Spinal cord (tissue), 9 donors: ENCODE measurements at regions not wholly inside any gene's neighbourhood (a gene's known extent, or its start where the extent isn't known, plus 50 kb on each side); places are given as distances from the start of the nearest gene placed in this dataset.

ENCODE experiments used
- DNase-seq, 6 donors: peaks; one replicate each; pipeline versions ENCODE4 v3.0.0 to v3.0.0-alpha.2; 2013 to 2015; ENCODE audit warnings: low spot score in 6 of 6, low read depth in 4 of 6
- H3K27ac ChIP-seq: one replicate; pipeline ENCODE4 v1.5.1; 2013; ENCODE audit warnings: low read depth, low read length, control low read depth
- H3K27me3 ChIP-seq: one replicate; pipeline ENCODE4 v1.6.1; 2013; ENCODE audit warnings: low read length; ENCODE audit not compliant: control insufficient read depth, insufficient read depth
- H3K36me3 ChIP-seq: one replicate; pipeline ENCODE4 v1.6.1; 2013; ENCODE audit warnings: low read length; ENCODE audit not compliant: control insufficient read depth, insufficient read depth
- H3K4me1 ChIP-seq: one replicate; pipeline ENCODE4 v1.6.1; 2013; ENCODE audit warnings: low read length; ENCODE audit not compliant: control insufficient read depth, insufficient read depth
- H3K4me3 ChIP-seq: one replicate; pipeline ENCODE4 v1.5.1; 2013; ENCODE audit warnings: low read depth, low read length, control low read depth
- H3K9me3 ChIP-seq: one replicate; pipeline ENCODE4 v1.6.1; 2013; ENCODE audit warnings: low read length; ENCODE audit not compliant: control insufficient read depth, insufficient read depth
- WGBS: methylation state at CpG from one replicate; pipeline ENCODE4 v1.1.5; 2013; ENCODE audit warnings: missing lambda C conversion rate; ENCODE audit not compliant: insufficient coverage; 5-methylcytosine and 5-hydroxymethylcytosine counted together
- donor health status: healthy.

DNA sequence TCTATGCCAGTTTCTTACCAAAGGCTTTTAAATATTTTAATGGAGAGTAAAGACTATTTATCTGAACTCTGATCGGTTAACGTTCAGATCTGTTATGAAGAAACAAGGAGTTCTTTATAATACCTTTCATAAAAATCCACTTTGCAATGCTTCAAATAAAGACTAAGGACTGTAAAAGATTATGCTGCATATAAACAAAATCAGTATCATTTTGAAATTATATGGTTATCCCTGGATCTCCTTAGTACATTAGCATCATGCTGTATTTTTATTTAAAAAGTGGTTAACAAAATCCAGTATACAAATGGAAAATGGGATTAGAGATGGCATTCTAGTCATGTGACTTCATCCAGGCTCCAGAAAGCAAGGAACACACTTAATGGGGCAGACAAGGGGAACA is 386.8 kb downstream of the LMO4 start:
- Histone ChIP-seq H3K4me3 (no peak overlapping the region), H3K27me3 (no peaks in the 10 kb centered on the region), H3K4me1 (no peaks in the 10 kb centered on the region), H3K36me3 (no peaks in the 10 kb centered on the region), H3K27ac (no peak overlapping the region), H3K9me3 (no peaks in the 10 kb centered on the region)
- DNase-seq = no peak
- no CpG with 5 or more reads among the region's 2 CpGs for WGBS

DNA sequence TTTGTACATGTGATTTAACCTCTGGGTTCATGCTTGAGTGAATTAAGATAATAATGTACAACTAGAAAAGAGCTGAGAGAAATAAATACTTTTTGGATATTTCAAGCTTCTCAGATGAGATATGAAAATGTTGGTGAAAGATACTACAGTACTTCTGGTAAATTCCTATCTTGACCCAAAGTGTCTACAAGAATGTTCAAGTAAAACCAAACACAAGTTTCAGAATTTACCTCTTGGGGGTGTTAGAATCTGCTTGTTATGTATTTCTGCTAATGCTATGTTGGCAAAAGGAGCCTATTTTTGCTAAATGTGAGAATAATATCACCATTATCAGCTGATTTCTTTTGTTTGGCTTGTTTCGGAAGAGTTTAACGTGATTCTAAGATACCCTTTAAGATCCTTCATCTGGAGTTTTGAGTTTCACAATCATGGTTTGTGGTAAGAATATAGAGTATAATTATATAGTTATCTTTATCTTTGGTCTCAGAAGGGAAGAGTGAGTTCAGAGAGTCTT is 388.5 kb downstream of the LMO4 start:
- WGBS = no CpG with 5 or more reads among the region's 2 CpGs
- H3K27ac ChIP-seq = no peak overlapping the region
- no peak for DNase-seq
- H3K9me3 ChIP-seq = no peaks in the 10 kb centered on the region
- H3K27me3 ChIP-seq = no peaks in the 10 kb centered on the region
- H3K36me3 ChIP-seq = no peaks in the 10 kb centered on the region
- H3K4me1 ChIP-seq = no peaks in the 10 kb centered on the region
- H3K4me3 ChIP-seq = no peak overlapping the region

- no peak for DNase-seq
- Histone ChIP-seq H3K27me3 (no peaks in the 10 kb centered on the region), H3K4me3 (no peak overlapping the region), H3K36me3 (no peaks in the 10 kb centered on the region), H3K4me1 (no peaks in the 10 kb centered on the region), H3K9me3 (no peaks in the 10 kb centered on the region), H3K27ac (no peak overlapping the region)
- no CpG with 5 or more reads among the region's 1 CpG for WGBS
Measured at GRCh38 chr1:87718241-87718950, 389.7 kb downstream of the LMO4 start.

DNA sequence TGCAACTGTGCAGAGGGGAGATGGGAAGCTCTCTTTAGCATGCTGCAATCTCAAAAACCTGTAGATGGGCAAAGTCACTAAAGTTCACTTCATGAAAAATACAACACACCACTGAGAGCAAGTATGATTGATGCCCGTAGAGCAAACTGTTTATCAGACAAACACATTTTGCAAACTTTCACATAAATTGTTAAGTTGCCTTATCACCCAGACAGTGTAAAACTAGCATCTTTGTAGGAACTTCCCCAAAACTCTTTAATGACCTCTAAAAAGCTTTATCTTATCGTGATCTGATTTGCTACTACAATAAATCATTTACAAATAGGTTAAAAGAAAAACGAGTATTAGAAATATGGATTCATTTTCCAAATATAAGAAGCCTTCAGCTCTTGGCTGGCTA is 391.0 kb downstream of the LMO4 start:
- H3K9me3 ChIP-seq = no peaks in the 10 kb centered on the region
- no peaks in the 10 kb centered on the region for H3K4me1 ChIP-seq
- H3K4me3 ChIP-seq = no peak overlapping the region
- no peaks in the 10 kb centered on the region for H3K27me3 ChIP-seq
- 83% methylated on average over 1 of the region's 3 CpGs for WGBS
- no peaks in the 10 kb centered on the region for H3K36me3 ChIP-seq
- no peak overlapping the region for H3K27ac ChIP-seq
- DNase-seq = no peak

GRCh38 chr1:87720561-87720960 is 391.9 kb downstream of the LMO4 start:
- Histone ChIP-seq H3K4me1 (no peaks in the 10 kb centered on the region), H3K27ac (no peak overlapping the region), H3K4me3 (no peak overlapping the region), H3K36me3 (no peaks in the 10 kb centered on the region), H3K27me3 (no peaks in the 10 kb centered on the region), H3K9me3 (no peaks in the 10 kb centered on the region)
- 63% methylated on average over 1 of the region's 2 CpGs for WGBS
- no peak for DNase-seq

DNA sequence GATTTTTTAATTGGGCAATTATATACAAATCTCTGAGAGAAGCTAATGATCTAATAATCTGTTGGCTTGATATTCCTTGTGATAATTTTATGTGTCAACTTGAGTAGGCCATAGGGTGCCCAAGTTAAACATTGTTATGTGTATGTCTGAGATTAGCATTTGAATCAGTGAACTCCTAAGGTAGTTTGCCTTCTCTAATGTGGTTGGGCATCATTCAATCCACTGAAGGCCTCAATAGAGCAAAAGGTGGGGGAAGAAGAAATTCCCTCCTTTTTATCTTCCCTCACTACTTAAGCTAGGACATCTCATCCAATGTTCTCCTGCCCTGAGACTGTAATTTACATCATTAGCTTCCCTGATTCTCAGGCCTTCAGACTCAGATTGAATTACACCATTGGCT is 394.5 kb downstream of the LMO4 start:
- Histone ChIP-seq H3K36me3 (no peaks in the 10 kb centered on the region), H3K4me1 (no peaks in the 10 kb centered on the region), H3K4me3 (no peak overlapping the region), H3K27ac (no peak overlapping the region), H3K9me3 (no peaks in the 10 kb centered on the region), H3K27me3 (no peaks in the 10 kb centered on the region)
- no peak for DNase-seq

DNA sequence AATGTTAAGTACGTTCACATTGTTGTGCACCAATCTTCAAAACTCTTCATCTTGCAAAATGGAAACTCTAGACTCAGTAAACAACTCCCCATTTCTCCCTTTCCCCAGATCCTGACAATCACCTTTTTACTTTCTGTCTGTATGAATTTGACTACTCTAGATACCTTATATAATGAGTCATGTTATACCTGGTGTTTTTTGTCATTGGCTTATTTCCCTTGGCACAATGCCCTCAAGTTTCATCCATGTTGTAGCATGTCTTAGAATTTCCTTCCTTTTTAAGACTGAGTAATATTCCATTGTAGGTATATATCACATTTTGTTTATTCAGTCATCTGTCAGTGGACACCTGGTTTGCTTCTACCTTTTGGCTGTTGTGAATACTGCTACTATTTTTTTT is 399.5 kb downstream of the LMO4 start:
- Histone ChIP-seq H3K9me3 (no peaks in the 10 kb centered on the region), H3K27me3 (no peaks in the 10 kb centered on the region)
- WGBS = no CpG with 5 or more reads among the region's 1 CpG

GRCh38 chr1:87730274-87731216 is 401.9 kb downstream of the LMO4 start:
- no peak for DNase-seq
- 77% methylated on average over 9 of the region's 9 CpGs for WGBS
- Histone ChIP-seq H3K27ac (no peak overlapping the region), H3K9me3 (no peaks in the 10 kb centered on the region), H3K27me3 (no peaks in the 10 kb centered on the region), H3K4me3 (no peak overlapping the region), H3K36me3 (no peaks in the 10 kb centered on the region), H3K4me1 (no peaks in the 10 kb centered on the region)

More for the DNA sequence above, 399.5 kb downstream of the LMO4 start:
- no peak overlapping the region for H3K27ac ChIP-seq
- H3K4me3 ChIP-seq = no peak overlapping the region
- H3K36me3 ChIP-seq = no peaks in the 10 kb centered on the region
- no peaks in the 10 kb centered on the region for H3K4me1 ChIP-seq
- no peak for DNase-seq

GRCh38 chr1:87733386-87733785 is 404.7 kb downstream of the LMO4 start:
- Histone ChIP-seq H3K27ac (no peak overlapping the region), H3K36me3 (no peaks in the 10 kb centered on the region), H3K27me3 (no peaks in the 10 kb centered on the region), H3K4me3 (no peak overlapping the region), H3K4me1 (no peaks in the 10 kb centered on the region), H3K9me3 (no peaks in the 10 kb centered on the region)
- no peak for DNase-seq

DNA sequence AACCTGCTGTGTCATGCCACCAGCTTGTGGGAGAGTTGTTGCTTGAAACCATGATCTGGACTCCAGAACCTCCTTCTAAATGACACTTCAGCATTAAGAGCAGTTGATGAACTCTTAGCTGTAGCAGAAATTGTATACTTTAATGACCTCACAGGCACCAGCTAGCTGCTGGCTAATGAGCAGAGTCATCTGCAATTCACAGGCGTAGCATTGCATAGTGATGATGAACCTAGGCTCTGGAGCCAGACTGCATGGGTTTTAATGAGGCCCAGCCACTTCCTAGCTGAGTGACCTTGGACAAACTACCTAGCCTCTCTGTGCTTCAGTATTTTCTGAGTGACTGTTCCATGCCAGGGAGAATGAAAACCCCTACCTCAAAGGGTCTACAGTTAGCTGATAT is 407.1 kb downstream of the LMO4 start:
- Histone ChIP-seq H3K36me3 (no peaks in the 10 kb centered on the region), H3K4me1 (no peaks in the 10 kb centered on the region), H3K4me3 (no peak overlapping the region), H3K27ac (no peak overlapping the region), H3K9me3 (no peaks in the 10 kb centered on the region), H3K27me3 (no peaks in the 10 kb centered on the region)
- no peak for DNase-seq
- 92% methylated on average over 1 of the region's 1 CpG for WGBS
